Suprapubic skin (tissue), 4 donors: ENCODE measurements at regions not wholly inside any gene's neighbourhood (a gene's known extent, or its start where the extent isn't known, plus 50 kb on each side); places are given as distances from the start of the nearest gene placed in this dataset.
A peak's percentile ranks its signal among the peaks of the same experiment; 100 is the strongest.
"Not testable (repeated sequence)": the region's sequence is repeated elsewhere in the genome, so short reads cannot be mapped to it uniquely, and the experiment has no call there.

Experiments used
- DNase-seq, 2 donors: peaks; one replicate each; pipeline ENCODE4 v3.0.0-alpha.2; 2019; ENCODE audit warnings: low spot score in 2 of 2
- H3K27ac ChIP-seq: fragments of 200-600 bp; sonication (generic); one replicate; pipeline ENCODE4 v1.5.1; 2019
- H3K27me3 ChIP-seq: fragments of 200-600 bp; sonication (generic); one replicate; pipeline ENCODE4 v1.5.1; 2019
- H3K36me3 ChIP-seq: fragments of 200-600 bp; sonication (generic); one replicate; pipeline ENCODE4 v1.5.1; 2019
- H3K4me1 ChIP-seq: fragments of 200-600 bp; sonication (generic); one replicate; pipeline ENCODE4 v1.5.1; 2019
- H3K4me3 ChIP-seq: fragments of 200-600 bp; sonication (generic); one replicate; pipeline ENCODE4 v1.5.1; 2019; ENCODE audit warnings: mild to moderate bottlenecking
- H3K9me3 ChIP-seq: fragments of 200-600 bp; sonication (generic); one replicate; pipeline ENCODE4 v1.5.1; 2019
- CTCF ChIP-seq, 2 donors: fragments of 200-600 bp in 1 of 2; fragments of 450-650 bp in 1 of 2; sonication (generic) in 1 of 2; IDR thresholded peaks; one replicate each; pipeline ENCODE4 v1.5.1; 2016 to 2019; ENCODE audit warnings: antibody characterized with exemption in 2 of 2, mild to moderate bottlenecking in 1 of 2, moderate library complexity in 1 of 2
- EP300 ChIP-seq: sonication (generic); formaldehyde crosslinking; IDR thresholded peaks from one replicate; pipeline ENCODE4 v1.6.1; 2017; ENCODE audit warnings: antibody characterized with exemption
- POLR2A ChIP-seq, 2 donors: fragments of 450-650 bp; IDR thresholded peaks; one replicate each; pipeline ENCODE4 v1.6.1; 2017; ENCODE audit warnings: antibody characterized with exemption in 2 of 2, mild to moderate bottlenecking in 2 of 2, moderate library complexity in 2 of 2
- POLR2AphosphoS5 ChIP-seq, 3 donors: sonication (generic); formaldehyde crosslinking; IDR thresholded peaks; one replicate each; pipeline ENCODE4 v1.6.1; 2017; ENCODE audit warnings: antibody characterized with exemption in 3 of 3
- WGBS: methylation state at CpG from one replicate; pipeline ENCODE4 v1.1.5; 2018; 5-methylcytosine and 5-hydroxymethylcytosine counted together

GRCh38 chr21:31786164-31786920, 54.4 kb upstream of the SCAF4 start:
- TF ChIP-seq POLR2AphosphoS5 (IDR thresholded peaks at IDR 0.05) (no peak), EP300 (no peak), POLR2A (IDR thresholded peaks at IDR 0.05) (no peak), CTCF (IDR thresholded peaks at IDR 0.05) (no peak)
- 59% methylated on average over 4 of the region's 4 CpGs for WGBS
- Histone ChIP-seq H3K36me3 (no peaks in the 10 kb centered on the region), H3K27me3 (no peaks in the 10 kb centered on the region), H3K27ac (no peak overlapping the region), H3K9me3 (no peaks in the 10 kb centered on the region), H3K4me3 (no peak overlapping the region), H3K4me1 (peaks cover 9% of the 10 kb centered on the region)
- no peak for DNase-seq

- H3K9me3 ChIP-seq, H3K4me3 ChIP-seq, H3K27ac ChIP-seq, H3K27me3 ChIP-seq, H3K4me1 ChIP-seq, H3K36me3 ChIP-seq: not testable (repeated sequence)
- DNase-seq = peak; percentile 70 to 84
- TF ChIP-seq CTCF (IDR thresholded peaks at IDR 0.05) = peak; percentile 59 to 75
- 46% methylated on average over 11 of the region's 11 CpGs for WGBS
Observed at GRCh38 chr21:31785237-31786163, 53.6 kb upstream of the SCAF4 start.

- H3K4me1 ChIP-seq = peaks cover 9% of the 10 kb centered on the region
- no peak overlapping the region for H3K4me3 ChIP-seq
- H3K27ac ChIP-seq = no peak overlapping the region
- no peaks in the 10 kb centered on the region for H3K9me3 ChIP-seq
- no peaks in the 10 kb centered on the region for H3K36me3 ChIP-seq
- no peak for DNase-seq
- no peaks in the 10 kb centered on the region for H3K27me3 ChIP-seq
- WGBS = 7% methylated on average over 3 of the region's 3 CpGs
- TF ChIP-seq CTCF (IDR thresholded peaks at IDR 0.05) (no peak), POLR2AphosphoS5 (IDR thresholded peaks at IDR 0.05) (no peak)
Observed at GRCh38 chr21:31781737-31782136, 49.8 kb upstream of the SCAF4 start.
